H9 (cell line): ENCODE measurements at regions not wholly inside any gene's neighbourhood (a gene's known extent, or its start where the extent isn't known, plus 50 kb on each side); places are given as distances from the start of the nearest gene placed in this dataset.

ENCODE experiments used
- DNase-seq: peaks from one replicate; pipeline ENCODE4 v3.0.0-alpha.2; 2017
- H2AFZ ChIP-seq: one replicate; pipeline ENCODE4 v1.6.1; 2013; ENCODE audit warnings: mild to moderate bottlenecking, low read length, control low read depth, moderate library complexity
- H2AK5ac ChIP-seq: 2 replicates; pipeline ENCODE4 v1.6.1; 2013; ENCODE audit warnings: low read length, control low read depth, mixed read lengths; ENCODE audit not compliant: insufficient read length
- H2BK120ac ChIP-seq: one replicate; pipeline ENCODE4 v1.6.1; 2013; ENCODE audit warnings: low read depth, mild to moderate bottlenecking, low read length, control low read depth, inconsistent platforms; ENCODE audit not compliant: poor library complexity, severe bottlenecking
- H2BK12ac ChIP-seq: 2 replicates; pipeline ENCODE4 v1.6.1; 2013; ENCODE audit warnings: low read length, control low read depth, mixed read lengths, low read depth; ENCODE audit not compliant: insufficient read length
- H2BK15ac ChIP-seq: 2 replicates; pipeline ENCODE4 v1.6.1; 2013; ENCODE audit warnings: low read depth, low read length, control low read depth
- H2BK20ac ChIP-seq: one replicate; pipeline ENCODE4 v1.6.1; 2013; ENCODE audit warnings: low read depth, mild to moderate bottlenecking, low read length, control low read depth, inconsistent platforms; ENCODE audit not compliant: poor library complexity, severe bottlenecking
- H2BK5ac ChIP-seq: 2 replicates; pipeline ENCODE4 v1.6.1; 2013; ENCODE audit warnings: low read length, control low read depth, mixed read lengths; ENCODE audit not compliant: insufficient read length
- H3K14ac ChIP-seq: 2 replicates; pipeline ENCODE4 v1.6.1; 2013; ENCODE audit warnings: low read length, control low read depth; ENCODE audit not compliant: insufficient read depth
- H3K18ac ChIP-seq: 2 replicates; pipeline ENCODE4 v1.6.1; 2013; ENCODE audit warnings: low read depth, mild to moderate bottlenecking, mixed read lengths, low read length, control low read depth; ENCODE audit not compliant: insufficient read length
- H3K23ac ChIP-seq: 2 replicates; pipeline ENCODE4 v1.6.1; 2013; ENCODE audit warnings: low read length, control low read depth, mixed read lengths, low read depth; ENCODE audit not compliant: insufficient read length
- H3K23me2 ChIP-seq: 2 replicates; pipeline ENCODE4 v1.6.1; 2013; ENCODE audit warnings: low read depth, mild to moderate bottlenecking, mixed read lengths, low read length, control low read depth; ENCODE audit not compliant: insufficient read length, poor library complexity, severe bottlenecking
- H3K27ac ChIP-seq: 2 replicates; pipeline ENCODE4 v1.5.1; 2013; ENCODE audit warnings: low read length, control low read depth, mixed read lengths, low read depth; ENCODE audit not compliant: insufficient read length
- H3K27me3 ChIP-seq: 2 replicates; pipeline ENCODE4 v1.6.1; 2013; ENCODE audit warnings: low read length, control low read depth, inconsistent platforms; ENCODE audit not compliant: insufficient read depth
- H3K4ac ChIP-seq: 2 replicates; pipeline ENCODE4 v1.6.1; 2013; ENCODE audit warnings: low read depth, mild to moderate bottlenecking, control low read depth, inconsistent platforms, low read length, moderate library complexity
- H3K4me1 ChIP-seq: 2 replicates; pipeline ENCODE4 v1.6.1; 2013; ENCODE audit warnings: low read length, control low read depth, inconsistent platforms; ENCODE audit not compliant: insufficient read depth
- H3K4me2 ChIP-seq: 2 replicates; pipeline ENCODE4 v1.6.1; 2013; ENCODE audit warnings: low read length, control low read depth, mixed read lengths; ENCODE audit not compliant: insufficient read length, insufficient read depth
- H3K56ac ChIP-seq: 2 replicates; pipeline ENCODE4 v1.6.1; 2013; ENCODE audit warnings: low read depth, mild to moderate bottlenecking, mixed read lengths, low read length, control low read depth; ENCODE audit not compliant: insufficient read length
- H3K79me1 ChIP-seq: 2 replicates; pipeline ENCODE4 v1.6.1; 2013; ENCODE audit warnings: low read depth, mild to moderate bottlenecking, moderate library complexity, low read length, control low read depth, inconsistent platforms; ENCODE audit not compliant: insufficient read depth, poor library complexity, severe bottlenecking
- H3K79me2 ChIP-seq: 2 replicates; pipeline ENCODE4 v1.6.1; 2013; ENCODE audit warnings: low read length, control low read depth, inconsistent platforms; ENCODE audit not compliant: insufficient read depth
- H3K9ac ChIP-seq: 2 replicates; pipeline ENCODE4 v1.6.1; 2013; ENCODE audit warnings: low read length, control low read depth, mixed read lengths; ENCODE audit not compliant: insufficient read length; ENCODE audit errors: extremely low read depth
- H3K9me3 ChIP-seq: one replicate; pipeline ENCODE4 v1.6.1; 2013; ENCODE audit warnings: low read depth, low read length, inconsistent platforms; ENCODE audit not compliant: control insufficient read depth
- H3T11ph ChIP-seq: one replicate; pipeline ENCODE4 v1.6.1; 2013; ENCODE audit warnings: mild to moderate bottlenecking, low read length, control low read depth, inconsistent platforms
- H4K20me1 ChIP-seq: one replicate; pipeline ENCODE4 v1.6.1; 2013; ENCODE audit not compliant: control insufficient read depth, insufficient read length, insufficient read depth
- H4K5ac ChIP-seq: 2 replicates; pipeline ENCODE4 v1.6.1; 2013; ENCODE audit warnings: low read depth, mild to moderate bottlenecking, mixed read lengths, low read length, control low read depth; ENCODE audit not compliant: insufficient read length
- H4K8ac ChIP-seq: replicated peaks from 2 replicates; pipeline ENCODE4 v1.6.1; 2013; ENCODE audit warnings: low read length, control low read depth, mixed read lengths, low read depth; ENCODE audit not compliant: insufficient read length
- H4K91ac ChIP-seq: 2 replicates; pipeline ENCODE4 v1.6.1; 2013; ENCODE audit warnings: low read depth, mild to moderate bottlenecking, moderate library complexity, mixed read lengths, low read length, control low read depth; ENCODE audit not compliant: insufficient read length
- H3K27ac Mint-ChIP-seq, 3 experiments: 2 replicates in 2 of 3; 3 replicates in 1 of 3; pipeline ENCODE4 v1.8.0; 2020 to 2021; ENCODE audit warnings: mixed read lengths in 3 of 3, mild to moderate bottlenecking in 1 of 3, moderate library complexity in 1 of 3
- H3K27me3 Mint-ChIP-seq: 2 replicates; pipeline ENCODE4 v1.8.0; 2021; ENCODE audit warnings: low read depth, mild to moderate bottlenecking, moderate library complexity, mixed read lengths
- H3K36me3 Mint-ChIP-seq, 3 experiments: 2 replicates in 2 of 3; 3 replicates in 1 of 3; pipeline ENCODE4 v1.8.0; 2020 to 2021; ENCODE audit warnings: low read depth in 3 of 3, mixed read lengths in 3 of 3; ENCODE audit not compliant: insufficient read depth in 1 of 3
- H3K4me1 Mint-ChIP-seq, 2 experiments: 2 replicates each; pipeline ENCODE4 v1.8.0; 2020; ENCODE audit warnings: mixed read lengths in 2 of 2
- H3K4me3 Mint-ChIP-seq, 2 experiments: 2 replicates in 1 of 2; 3 replicates in 1 of 2; pipeline ENCODE4 v1.8.0; 2020 to 2021; ENCODE audit warnings: mild to moderate bottlenecking in 2 of 2, mixed read lengths in 2 of 2, moderate library complexity in 1 of 2
- H3K9me3 Mint-ChIP-seq, 2 experiments: 2 replicates in 1 of 2; 3 replicates in 1 of 2; pipeline ENCODE4 v1.8.0; 2020; ENCODE audit warnings: mild to moderate bottlenecking in 2 of 2, mixed read lengths in 2 of 2, moderate library complexity in 1 of 2
- CTCF ChIP-seq: fragments of 200-600 bp; sonication (generic); conservative IDR thresholded peaks from 3 replicates; pipeline ENCODE4 v1.8.0; 2021; ENCODE audit warnings: antibody characterized with exemption, mild to moderate bottlenecking
- WGBS: extraction: QIAGEN DNeasy Blood & Tissue Kit; methylation state at CpG from one replicate; pipeline ENCODE4 v1.1.7; 2013; ENCODE audit warnings: missing lambda C conversion rate, low lambda C conversion rate, mixed read lengths; ENCODE audit not compliant: insufficient read length; ENCODE audit errors: extremely low coverage; 5-methylcytosine and 5-hydroxymethylcytosine counted together

GRCh38 chr11:116449522-116449921, 323.3 kb downstream of the BUD13 start:
- no peak overlapping the region for H4K91ac ChIP-seq
- H3K27ac ChIP-seq = no peak overlapping the region
- WGBS = no CpG with 5 or more reads among the region's 1 CpG
- no peak overlapping the region for H4K8ac ChIP-seq
- no peak overlapping the region for H2BK20ac ChIP-seq
- Mint-ChIP-seq H3K4me3 (no peak overlapping the region), H3K36me3 (peaks cover 10 to 23% (median 15%) of the 10 kb centered on the region in 3 experiments), H3K27me3 (peaks cover 7% of the 10 kb centered on the region), H3K9me3 (peaks cover 27 to 29% of the 10 kb centered on the region in 2 experiments), H3K27ac (no peak overlapping the region), H3K4me1 (peaks cover 57 to 61% of the 10 kb centered on the region in 2 experiments)
- H3K4me1 ChIP-seq = peaks cover 8% of the 10 kb centered on the region; the same call in 1 of the 2 replicates
- no peak overlapping the region for H3T11ph ChIP-seq
- no peaks in the 10 kb centered on the region for H3K79me2 ChIP-seq
- H3K23ac ChIP-seq = no peak overlapping the region
- H2BK12ac ChIP-seq = no peak overlapping the region
- H3K56ac ChIP-seq = no peak overlapping the region
- H3K18ac ChIP-seq = no peak overlapping the region
- H2BK15ac ChIP-seq = no peak overlapping the region
- H3K14ac ChIP-seq = no peak overlapping the region
- H2AK5ac ChIP-seq = no peak overlapping the region
- H3K9me3 ChIP-seq = peaks cover 4% of the 10 kb centered on the region
- no peaks in the 10 kb centered on the region for H3K27me3 ChIP-seq
- no peak for TF ChIP-seq CTCF
- H2AFZ ChIP-seq = no peak overlapping the region
- H3K79me1 ChIP-seq = no peaks in the 10 kb centered on the region
- H3K23me2 ChIP-seq = peaks cover 5% of the 10 kb centered on the region
- H3K4me2 ChIP-seq = no peak overlapping the region
- no peak overlapping the region for H2BK120ac ChIP-seq
- H3K9ac ChIP-seq = no peak overlapping the region
- no peak overlapping the region for H4K5ac ChIP-seq
- H2BK5ac ChIP-seq = no peak overlapping the region
- H4K20me1 ChIP-seq = no peaks in the 10 kb centered on the region
- H3K4ac ChIP-seq = no peak overlapping the region
- no peak for DNase-seq
